K562 (cell line): ENCODE measurements at regions not wholly inside any gene's neighbourhood (a gene's known extent, or its start where the extent isn't known, plus 50 kb on each side); places are given as distances from the start of the nearest gene placed in this dataset.

Source experiments
- ARHGAP35 ChIP-seq: fragments of 450-650 bp; IDR thresholded peaks from 2 replicates; pipeline ENCODE4 v1.6.1; 2018; ENCODE audit not compliant: partially characterized antibody
- DNMT1 ChIP-seq: fragments of 450-650 bp; IDR thresholded peaks from 2 replicates; pipeline ENCODE4 v1.6.1; 2016; ENCODE audit warnings: antibody characterized with exemption, mild to moderate bottlenecking
- KAT7 ChIP-seq: sonication (generic); formaldehyde crosslinking; IDR thresholded peaks from 2 replicates; pipeline ENCODE4 v1.8.0; 2022; ENCODE audit warnings: missing genetic modification reagents, mild to moderate bottlenecking, borderline replicate concordance
- RCOR1 ChIP-seq, 2 experiments: IDR thresholded peaks; 2 replicates each; pipeline ENCODE4 v1.6.1; 2012; ENCODE audit warnings: low read depth in 2 of 2, low read length in 2 of 2, borderline replicate concordance in 1 of 2, improper control_type of control experiment in 1 of 2
- SMARCC2 ChIP-seq: fragments of 450-650 bp; IDR thresholded peaks from 2 replicates; pipeline ENCODE4 v1.6.1; 2017; ENCODE audit warnings: antibody characterized with exemption, moderate library complexity, mild to moderate bottlenecking, low read depth
- TFAM ChIP-seq: fragments of 250-450 bp; sonication (Bioruptor Pico); conservative IDR thresholded peaks from 2 replicates; pipeline ENCODE4 v1.5.0; 2021; ENCODE audit warnings: mild to moderate bottlenecking, moderate library complexity
- TF ChIP-seq, protein P1 (sequence below): fragments of 200-600 bp; sonication (generic); IDR thresholded peaks from one replicate; pipeline ENCODE4 v1.6.1; 2012; ENCODE audit warnings: mild to moderate bottlenecking, low read depth, low read length, inconsistent platforms

DNA sequence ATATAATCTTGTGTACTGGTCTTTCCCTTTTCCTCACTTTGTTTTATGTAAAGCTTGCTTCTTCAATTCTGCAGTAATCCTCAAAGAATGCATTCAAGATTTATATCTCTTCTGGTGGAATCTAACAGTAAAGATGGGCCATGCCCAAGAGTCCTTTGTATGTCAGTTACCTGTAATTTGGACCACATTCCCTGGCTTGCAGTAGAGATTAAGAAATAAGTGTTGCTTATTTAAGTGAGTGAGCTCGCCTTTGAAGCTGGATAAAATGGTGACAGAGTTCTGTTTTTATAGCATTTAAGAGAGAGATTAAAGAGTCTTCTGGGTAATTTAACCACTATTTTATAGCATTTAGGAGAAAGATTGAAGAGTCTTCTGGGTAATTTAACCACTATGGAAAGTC lies 262.1 kb upstream of the ATP2B1 start:
- no peak for TF ChIP-seq DNMT1
- TF ChIP-seq, protein P1, sequence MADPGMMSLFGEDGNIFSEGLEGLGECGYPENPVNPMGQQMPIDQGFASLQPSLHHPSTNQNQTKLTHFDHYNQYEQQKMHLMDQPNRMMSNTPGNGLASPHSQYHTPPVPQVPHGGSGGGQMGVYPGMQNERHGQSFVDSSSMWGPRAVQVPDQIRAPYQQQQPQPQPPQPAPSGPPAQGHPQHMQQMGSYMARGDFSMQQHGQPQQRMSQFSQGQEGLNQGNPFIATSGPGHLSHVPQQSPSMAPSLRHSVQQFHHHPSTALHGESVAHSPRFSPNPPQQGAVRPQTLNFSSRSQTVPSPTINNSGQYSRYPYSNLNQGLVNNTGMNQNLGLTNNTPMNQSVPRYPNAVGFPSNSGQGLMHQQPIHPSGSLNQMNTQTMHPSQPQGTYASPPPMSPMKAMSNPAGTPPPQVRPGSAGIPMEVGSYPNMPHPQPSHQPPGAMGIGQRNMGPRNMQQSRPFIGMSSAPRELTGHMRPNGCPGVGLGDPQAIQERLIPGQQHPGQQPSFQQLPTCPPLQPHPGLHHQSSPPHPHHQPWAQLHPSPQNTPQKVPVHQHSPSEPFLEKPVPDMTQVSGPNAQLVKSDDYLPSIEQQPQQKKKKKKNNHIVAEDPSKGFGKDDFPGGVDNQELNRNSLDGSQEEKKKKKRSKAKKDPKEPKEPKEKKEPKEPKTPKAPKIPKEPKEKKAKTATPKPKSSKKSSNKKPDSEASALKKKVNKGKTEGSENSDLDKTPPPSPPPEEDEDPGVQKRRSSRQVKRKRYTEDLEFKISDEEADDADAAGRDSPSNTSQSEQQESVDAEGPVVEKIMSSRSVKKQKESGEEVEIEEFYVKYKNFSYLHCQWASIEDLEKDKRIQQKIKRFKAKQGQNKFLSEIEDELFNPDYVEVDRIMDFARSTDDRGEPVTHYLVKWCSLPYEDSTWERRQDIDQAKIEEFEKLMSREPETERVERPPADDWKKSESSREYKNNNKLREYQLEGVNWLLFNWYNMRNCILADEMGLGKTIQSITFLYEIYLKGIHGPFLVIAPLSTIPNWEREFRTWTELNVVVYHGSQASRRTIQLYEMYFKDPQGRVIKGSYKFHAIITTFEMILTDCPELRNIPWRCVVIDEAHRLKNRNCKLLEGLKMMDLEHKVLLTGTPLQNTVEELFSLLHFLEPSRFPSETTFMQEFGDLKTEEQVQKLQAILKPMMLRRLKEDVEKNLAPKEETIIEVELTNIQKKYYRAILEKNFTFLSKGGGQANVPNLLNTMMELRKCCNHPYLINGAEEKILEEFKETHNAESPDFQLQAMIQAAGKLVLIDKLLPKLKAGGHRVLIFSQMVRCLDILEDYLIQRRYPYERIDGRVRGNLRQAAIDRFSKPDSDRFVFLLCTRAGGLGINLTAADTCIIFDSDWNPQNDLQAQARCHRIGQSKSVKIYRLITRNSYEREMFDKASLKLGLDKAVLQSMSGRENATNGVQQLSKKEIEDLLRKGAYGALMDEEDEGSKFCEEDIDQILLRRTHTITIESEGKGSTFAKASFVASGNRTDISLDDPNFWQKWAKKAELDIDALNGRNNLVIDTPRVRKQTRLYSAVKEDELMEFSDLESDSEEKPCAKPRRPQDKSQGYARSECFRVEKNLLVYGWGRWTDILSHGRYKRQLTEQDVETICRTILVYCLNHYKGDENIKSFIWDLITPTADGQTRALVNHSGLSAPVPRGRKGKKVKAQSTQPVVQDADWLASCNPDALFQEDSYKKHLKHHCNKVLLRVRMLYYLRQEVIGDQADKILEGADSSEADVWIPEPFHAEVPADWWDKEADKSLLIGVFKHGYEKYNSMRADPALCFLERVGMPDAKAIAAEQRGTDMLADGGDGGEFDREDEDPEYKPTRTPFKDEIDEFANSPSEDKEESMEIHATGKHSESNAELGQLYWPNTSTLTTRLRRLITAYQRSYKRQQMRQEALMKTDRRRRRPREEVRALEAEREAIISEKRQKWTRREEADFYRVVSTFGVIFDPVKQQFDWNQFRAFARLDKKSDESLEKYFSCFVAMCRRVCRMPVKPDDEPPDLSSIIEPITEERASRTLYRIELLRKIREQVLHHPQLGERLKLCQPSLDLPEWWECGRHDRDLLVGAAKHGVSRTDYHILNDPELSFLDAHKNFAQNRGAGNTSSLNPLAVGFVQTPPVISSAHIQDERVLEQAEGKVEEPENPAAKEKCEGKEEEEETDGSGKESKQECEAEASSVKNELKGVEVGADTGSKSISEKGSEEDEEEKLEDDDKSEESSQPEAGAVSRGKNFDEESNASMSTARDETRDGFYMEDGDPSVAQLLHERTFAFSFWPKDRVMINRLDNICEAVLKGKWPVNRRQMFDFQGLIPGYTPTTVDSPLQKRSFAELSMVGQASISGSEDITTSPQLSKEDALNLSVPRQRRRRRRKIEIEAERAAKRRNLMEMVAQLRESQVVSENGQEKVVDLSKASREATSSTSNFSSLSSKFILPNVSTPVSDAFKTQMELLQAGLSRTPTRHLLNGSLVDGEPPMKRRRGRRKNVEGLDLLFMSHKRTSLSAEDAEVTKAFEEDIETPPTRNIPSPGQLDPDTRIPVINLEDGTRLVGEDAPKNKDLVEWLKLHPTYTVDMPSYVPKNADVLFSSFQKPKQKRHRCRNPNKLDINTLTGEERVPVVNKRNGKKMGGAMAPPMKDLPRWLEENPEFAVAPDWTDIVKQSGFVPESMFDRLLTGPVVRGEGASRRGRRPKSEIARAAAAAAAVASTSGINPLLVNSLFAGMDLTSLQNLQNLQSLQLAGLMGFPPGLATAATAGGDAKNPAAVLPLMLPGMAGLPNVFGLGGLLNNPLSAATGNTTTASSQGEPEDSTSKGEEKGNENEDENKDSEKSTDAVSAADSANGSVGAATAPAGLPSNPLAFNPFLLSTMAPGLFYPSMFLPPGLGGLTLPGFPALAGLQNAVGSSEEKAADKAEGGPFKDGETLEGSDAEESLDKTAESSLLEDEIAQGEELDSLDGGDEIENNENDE: no peak
- no peak for TF ChIP-seq KAT7 (CRISPR knock-in tag)
- no peak for TF ChIP-seq SMARCC2
- TF ChIP-seq RCOR1 (IDR thresholded peaks at IDR 0.05; ENCODE audit: borderline replicate concordance in 1 of 2, low read depth in 2 of 2, low read length in 2 of 2): no peak
- no peak for TF ChIP-seq TFAM (CRISPR knock-in tag)
- TF ChIP-seq ARHGAP35: no peak
